ENCODE measurements at regions not wholly inside any gene's neighbourhood (a gene's known extent, or its start where the extent isn't known, plus 50 kb on each side); places are given as distances from the start of the nearest gene placed in this dataset.

DNA sequence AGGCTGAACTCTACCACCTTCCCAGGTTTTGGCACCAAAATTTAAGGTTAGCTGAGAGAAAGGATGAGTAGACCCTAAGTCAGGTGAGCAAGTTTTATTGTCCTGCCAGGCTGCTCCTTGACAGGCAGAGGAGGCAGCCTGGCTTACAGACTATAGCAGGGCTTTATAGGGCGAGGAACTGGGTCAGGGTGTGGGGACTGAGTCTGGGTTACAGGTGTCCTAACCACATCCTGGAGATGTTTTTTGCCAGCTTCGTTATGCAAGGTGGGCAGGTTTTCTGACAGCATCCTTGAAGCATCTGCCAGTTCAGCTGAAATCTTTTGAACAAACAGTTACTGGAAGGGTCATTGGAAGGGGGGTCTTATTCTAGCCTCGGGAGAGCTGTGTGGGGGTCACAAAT is 905.7 kb upstream of the SLITRK5 start:
- intact Hi-C loops (cut with micrococcal nuclease): no loop called here
- ChIA-PET CTCF (no interaction called here), POLR2A (no interaction called here)
- Histone ChIP-seq H3K79me2 (ENCODE audit: control insufficient read depth, insufficient read depth, low read length) (no peaks in the 10 kb centered on the region), H3K27me3 (ENCODE audit: control insufficient read depth in 2 of 2, insufficient read depth in 2 of 2, low read length in 2 of 2) (no peaks in the 10 kb centered on the region), H3K9me3 (replicated peaks; ENCODE audit: control insufficient read depth, insufficient read depth, low read length) (peaks cover 3% of the 10 kb centered on the region), H4K20me1 (replicated peaks; ENCODE audit: control insufficient read depth, extremely low read depth, insufficient read depth, low read length) (no peaks in the 10 kb centered on the region), H3K27ac (ENCODE audit: insufficient read depth, low read depth, low read length) (no peak overlapping the region), H2AFZ (ENCODE audit: low read depth, low read length) (no peak overlapping the region), H3K9me1 (replicated peaks; ENCODE audit: control insufficient read depth, extremely low read depth, insufficient read depth, low read length) (no peaks in the 10 kb centered on the region), H3K36me3 (ENCODE audit: control insufficient read depth in 2 of 2, extremely low read depth in 1 of 2, insufficient read depth in 2 of 2, low read length in 2 of 2) (no peaks in the 10 kb centered on the region), H3K4me2 (ENCODE audit: insufficient read depth, low read length) (no peak overlapping the region), H3K9ac (replicated peaks; ENCODE audit: extremely low read depth, insufficient read depth, low read length) (no peak overlapping the region), H3K4me1 (ENCODE audit: control insufficient read depth, extremely low read depth, insufficient read depth, low read length) (no peaks in the 10 kb centered on the region), H3K4me3 (replicated peaks in 1 of 3; ENCODE audit: insufficient read depth in 1 of 3, low read depth in 1 of 3, low read length in 3 of 3) (no peak overlapping the region)
- DNase-seq (ENCODE audit: low read depth, low spot score): no peak
- no TSS peak for BruUV-seq (replicated peaks)
- TF ChIP-seq FOS (IDR thresholded peaks at IDR 0.05; ENCODE audit: borderline replicate concordance, insufficient read depth, low read length) (no peak), POLR2A (IDR thresholded peaks at IDR 0.05; ENCODE audit: low read depth, low read length) (no peak), JUN (IDR thresholded peaks at IDR 0.05; ENCODE audit: borderline replicate concordance, insufficient read depth, insufficient read length, low read depth) (no peak)
- dilution Hi-C loops (cut with MboI; ENCODE audit: extremely low pct_ligation_motif_present, low sequenced_read_pairs): no loop called here
- FAIRE-seq: no peak

- no peaks in the 10 kb centered on the region for H3K27me3 ChIP-seq (ENCODE audit: control insufficient read depth in 2 of 2, insufficient read depth in 2 of 2, low read length in 2 of 2)
- dilution Hi-C loops (cut with MboI; ENCODE audit: extremely low pct_ligation_motif_present, low sequenced_read_pairs): no loop called here
- H3K4me1 ChIP-seq (ENCODE audit: control insufficient read depth, extremely low read depth, insufficient read depth, low read length): no peaks in the 10 kb centered on the region
- H3K4me2 ChIP-seq (ENCODE audit: insufficient read depth, low read length): no peak overlapping the region
- no peaks in the 10 kb centered on the region for H3K79me2 ChIP-seq (ENCODE audit: control insufficient read depth, insufficient read depth, low read length)
- no TSS peak for BruUV-seq (replicated peaks)
- H3K9me3 ChIP-seq (replicated peaks; ENCODE audit: control insufficient read depth, insufficient read depth, low read length): peaks cover 2% of the 10 kb centered on the region
- H2AFZ ChIP-seq (ENCODE audit: low read depth, low read length): no peak overlapping the region
- DNase-seq (ENCODE audit: low read depth, low spot score) (no peak), FAIRE-seq (no peak)
- POLR2A ChIA-PET: no interaction called here
- H3K36me3 ChIP-seq (ENCODE audit: control insufficient read depth in 2 of 2, extremely low read depth in 1 of 2, insufficient read depth in 2 of 2, low read length in 2 of 2): no peaks in the 10 kb centered on the region
- CTCF ChIA-PET: no interaction called here
- no peak overlapping the region for H3K27ac ChIP-seq (ENCODE audit: insufficient read depth, low read depth, low read length)
- intact Hi-C loops (cut with micrococcal nuclease): no loop called here
- H3K9ac ChIP-seq (replicated peaks; ENCODE audit: extremely low read depth, insufficient read depth, low read length): no peak overlapping the region
- H4K20me1 ChIP-seq (replicated peaks; ENCODE audit: control insufficient read depth, extremely low read depth, insufficient read depth, low read length): no peaks in the 10 kb centered on the region
- H3K4me3 ChIP-seq (replicated peaks in 1 of 3; ENCODE audit: insufficient read depth in 1 of 3, low read depth in 1 of 3, low read length in 3 of 3): no peak overlapping the region
- TF ChIP-seq EZH2 (IDR thresholded peaks at IDR 0.05; ENCODE audit: borderline replicate concordance, low read depth, low read length, severe bottlenecking) (no peak), GATA2 (IDR thresholded peaks at IDR 0.05; ENCODE audit: insufficient read depth, insufficient read length, low read depth, low read length) (no peak), JUN (IDR thresholded peaks at IDR 0.05; ENCODE audit: borderline replicate concordance, insufficient read depth, insufficient read length, low read depth) (no peak), POLR2AphosphoS5 (IDR thresholded peaks at IDR 0.05; ENCODE audit: insufficient read depth, low read depth, low read length) (no peak), POLR2A (IDR thresholded peaks at IDR 0.05; ENCODE audit: low read depth, low read length) (no peak), MYC (IDR thresholded peaks at IDR 0.05; ENCODE audit: low read depth, low read length) (no peak), FOS (IDR thresholded peaks at IDR 0.05; ENCODE audit: borderline replicate concordance, insufficient read depth, low read length) (no peak)
- TF ChIP-seq, protein P1, sequence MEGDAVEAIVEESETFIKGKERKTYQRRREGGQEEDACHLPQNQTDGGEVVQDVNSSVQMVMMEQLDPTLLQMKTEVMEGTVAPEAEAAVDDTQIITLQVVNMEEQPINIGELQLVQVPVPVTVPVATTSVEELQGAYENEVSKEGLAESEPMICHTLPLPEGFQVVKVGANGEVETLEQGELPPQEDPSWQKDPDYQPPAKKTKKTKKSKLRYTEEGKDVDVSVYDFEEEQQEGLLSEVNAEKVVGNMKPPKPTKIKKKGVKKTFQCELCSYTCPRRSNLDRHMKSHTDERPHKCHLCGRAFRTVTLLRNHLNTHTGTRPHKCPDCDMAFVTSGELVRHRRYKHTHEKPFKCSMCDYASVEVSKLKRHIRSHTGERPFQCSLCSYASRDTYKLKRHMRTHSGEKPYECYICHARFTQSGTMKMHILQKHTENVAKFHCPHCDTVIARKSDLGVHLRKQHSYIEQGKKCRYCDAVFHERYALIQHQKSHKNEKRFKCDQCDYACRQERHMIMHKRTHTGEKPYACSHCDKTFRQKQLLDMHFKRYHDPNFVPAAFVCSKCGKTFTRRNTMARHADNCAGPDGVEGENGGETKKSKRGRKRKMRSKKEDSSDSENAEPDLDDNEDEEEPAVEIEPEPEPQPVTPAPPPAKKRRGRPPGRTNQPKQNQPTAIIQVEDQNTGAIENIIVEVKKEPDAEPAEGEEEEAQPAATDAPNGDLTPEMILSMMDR (IDR thresholded peaks at IDR 0.05; ENCODE audit: extremely low read depth in 1 of 2, insufficient read depth in 1 of 2, low read depth in 1 of 2, low read length in 2 of 2): no peak
- TF ChIP-seq, protein P2, sequence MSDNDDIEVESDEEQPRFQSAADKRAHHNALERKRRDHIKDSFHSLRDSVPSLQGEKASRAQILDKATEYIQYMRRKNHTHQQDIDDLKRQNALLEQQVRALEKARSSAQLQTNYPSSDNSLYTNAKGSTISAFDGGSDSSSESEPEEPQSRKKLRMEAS (IDR thresholded peaks at IDR 0.05; ENCODE audit: insufficient read depth, insufficient read length): no peak
- no peaks in the 10 kb centered on the region for H3K9me1 ChIP-seq (replicated peaks; ENCODE audit: control insufficient read depth, extremely low read depth, insufficient read depth, low read length)
Measured at GRCh38 chr13:86788616-86789015, 882.6 kb upstream of the SLITRK5 start.
